ENCODE measurements at regions not wholly inside any gene's neighbourhood (a gene's known extent, or its start where the extent isn't known, plus 50 kb on each side); places are given as distances from the start of the nearest gene placed in this dataset.

DNA sequence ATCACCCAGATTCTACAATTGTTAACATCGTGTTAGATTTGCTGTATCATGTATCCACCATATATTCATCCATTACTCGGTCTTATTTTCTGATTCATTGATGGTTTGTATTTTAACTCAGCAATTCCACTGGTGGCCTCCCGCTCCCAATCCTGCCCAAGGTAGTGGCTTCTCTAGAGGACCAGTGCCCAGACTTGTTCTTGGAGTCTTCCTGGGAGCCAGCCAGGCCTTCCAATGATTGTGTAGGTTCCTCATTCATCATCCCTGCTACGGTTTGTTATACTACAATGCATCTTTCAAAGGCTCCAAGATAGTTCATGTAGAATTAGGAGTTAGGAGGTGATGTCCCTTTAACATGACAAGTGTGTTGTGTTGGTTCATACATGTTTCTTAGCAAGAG, 451.1 kb downstream of the SETD4 start:
- H3K27ac ChIP-seq (ENCODE audit: low read length) = no peak overlapping the region
- CTCF ChIA-PET = no interaction called here
- no peaks in the 10 kb centered on the region for H3K4me1 ChIP-seq (ENCODE audit: control insufficient read depth, insufficient read depth, low read length)
- ATAC-seq (no peak), DNase-seq (ENCODE audit: low read depth, low spot score) (no peak)
- H3K27me3 ChIP-seq (ENCODE audit: control insufficient read depth, insufficient read depth, low read length) = no peaks in the 10 kb centered on the region; the same call in 1 of the 2 replicates
- in situ Hi-C loops (cut with HindIII; ENCODE audit: low pct_unique_long_range_greater_than_20kb, low sequenced_read_pairs) (no loop called here), intact Hi-C loops (cut with micrococcal nuclease; ENCODE audit: unreplicated experiment) (no loop called here)
- TF ChIP-seq TCF7L2 (IDR thresholded peaks at IDR 0.05; ENCODE audit: low read depth, low read length) (no peak), POLR2AphosphoS5 (IDR thresholded peaks at IDR 0.05; ENCODE audit: low read depth, low read length) (no peak), SIN3A (IDR thresholded peaks at IDR 0.05; ENCODE audit: borderline replicate concordance, insufficient read depth, low read depth, low read length) (no peak)
- TF ChIP-seq, protein P1, sequence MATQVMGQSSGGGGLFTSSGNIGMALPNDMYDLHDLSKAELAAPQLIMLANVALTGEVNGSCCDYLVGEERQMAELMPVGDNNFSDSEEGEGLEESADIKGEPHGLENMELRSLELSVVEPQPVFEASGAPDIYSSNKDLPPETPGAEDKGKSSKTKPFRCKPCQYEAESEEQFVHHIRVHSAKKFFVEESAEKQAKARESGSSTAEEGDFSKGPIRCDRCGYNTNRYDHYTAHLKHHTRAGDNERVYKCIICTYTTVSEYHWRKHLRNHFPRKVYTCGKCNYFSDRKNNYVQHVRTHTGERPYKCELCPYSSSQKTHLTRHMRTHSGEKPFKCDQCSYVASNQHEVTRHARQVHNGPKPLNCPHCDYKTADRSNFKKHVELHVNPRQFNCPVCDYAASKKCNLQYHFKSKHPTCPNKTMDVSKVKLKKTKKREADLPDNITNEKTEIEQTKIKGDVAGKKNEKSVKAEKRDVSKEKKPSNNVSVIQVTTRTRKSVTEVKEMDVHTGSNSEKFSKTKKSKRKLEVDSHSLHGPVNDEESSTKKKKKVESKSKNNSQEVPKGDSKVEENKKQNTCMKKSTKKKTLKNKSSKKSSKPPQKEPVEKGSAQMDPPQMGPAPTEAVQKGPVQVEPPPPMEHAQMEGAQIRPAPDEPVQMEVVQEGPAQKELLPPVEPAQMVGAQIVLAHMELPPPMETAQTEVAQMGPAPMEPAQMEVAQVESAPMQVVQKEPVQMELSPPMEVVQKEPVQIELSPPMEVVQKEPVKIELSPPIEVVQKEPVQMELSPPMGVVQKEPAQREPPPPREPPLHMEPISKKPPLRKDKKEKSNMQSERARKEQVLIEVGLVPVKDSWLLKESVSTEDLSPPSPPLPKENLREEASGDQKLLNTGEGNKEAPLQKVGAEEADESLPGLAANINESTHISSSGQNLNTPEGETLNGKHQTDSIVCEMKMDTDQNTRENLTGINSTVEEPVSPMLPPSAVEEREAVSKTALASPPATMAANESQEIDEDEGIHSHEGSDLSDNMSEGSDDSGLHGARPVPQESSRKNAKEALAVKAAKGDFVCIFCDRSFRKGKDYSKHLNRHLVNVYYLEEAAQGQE (IDR thresholded peaks at IDR 0.05; ENCODE audit: insufficient read depth in 1 of 2, low read depth in 2 of 2, low read length in 1 of 2) = no peak
- TF ChIP-seq, protein P2, sequence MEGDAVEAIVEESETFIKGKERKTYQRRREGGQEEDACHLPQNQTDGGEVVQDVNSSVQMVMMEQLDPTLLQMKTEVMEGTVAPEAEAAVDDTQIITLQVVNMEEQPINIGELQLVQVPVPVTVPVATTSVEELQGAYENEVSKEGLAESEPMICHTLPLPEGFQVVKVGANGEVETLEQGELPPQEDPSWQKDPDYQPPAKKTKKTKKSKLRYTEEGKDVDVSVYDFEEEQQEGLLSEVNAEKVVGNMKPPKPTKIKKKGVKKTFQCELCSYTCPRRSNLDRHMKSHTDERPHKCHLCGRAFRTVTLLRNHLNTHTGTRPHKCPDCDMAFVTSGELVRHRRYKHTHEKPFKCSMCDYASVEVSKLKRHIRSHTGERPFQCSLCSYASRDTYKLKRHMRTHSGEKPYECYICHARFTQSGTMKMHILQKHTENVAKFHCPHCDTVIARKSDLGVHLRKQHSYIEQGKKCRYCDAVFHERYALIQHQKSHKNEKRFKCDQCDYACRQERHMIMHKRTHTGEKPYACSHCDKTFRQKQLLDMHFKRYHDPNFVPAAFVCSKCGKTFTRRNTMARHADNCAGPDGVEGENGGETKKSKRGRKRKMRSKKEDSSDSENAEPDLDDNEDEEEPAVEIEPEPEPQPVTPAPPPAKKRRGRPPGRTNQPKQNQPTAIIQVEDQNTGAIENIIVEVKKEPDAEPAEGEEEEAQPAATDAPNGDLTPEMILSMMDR (IDR thresholded peaks at IDR 0.05) = no peak
- no peaks in the 10 kb centered on the region; the same call in 1 of the 2 replicates for H3K36me3 ChIP-seq (ENCODE audit: control insufficient read depth, insufficient read depth, low read length)
- no peaks in the 10 kb centered on the region for H3K9me3 ChIP-seq (ENCODE audit: control insufficient read depth, insufficient read depth, low read depth, low read length)
- BruUV-seq (replicated peaks) = no TSS peak
- POLR2A ChIA-PET = no interaction called here
- no peak overlapping the region for H3K4me3 ChIP-seq (ENCODE audit: low read depth in 2 of 2, low read length in 2 of 2)

DNA sequence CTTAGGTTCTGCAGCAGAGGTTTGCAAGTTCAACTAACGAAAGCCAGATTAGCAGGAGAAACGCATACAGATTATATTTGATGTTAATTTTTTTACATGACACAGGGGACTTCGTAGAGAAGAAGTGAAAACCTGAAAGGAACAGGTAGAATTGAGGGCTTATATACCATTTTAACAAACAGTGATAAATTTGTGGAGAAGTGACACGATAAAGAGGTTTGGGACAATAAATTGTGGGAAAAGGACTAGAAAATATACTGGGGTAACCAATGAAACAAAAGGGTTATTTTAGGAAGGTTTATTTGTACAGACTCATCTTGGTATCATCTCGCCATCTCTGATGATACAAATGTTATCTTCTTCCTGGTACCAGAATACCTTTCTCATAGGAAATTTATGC, 452.9 kb downstream of the SETD4 start:
- no peaks in the 10 kb centered on the region; the same call in 1 of the 2 replicates for H3K36me3 ChIP-seq (ENCODE audit: control insufficient read depth, insufficient read depth, low read length)
- H3K9me3 ChIP-seq (ENCODE audit: control insufficient read depth, insufficient read depth, low read depth, low read length) = no peaks in the 10 kb centered on the region
- ATAC-seq (no peak), DNase-seq (ENCODE audit: low read depth, low spot score) (no peak)
- H3K4me3 ChIP-seq (ENCODE audit: low read depth in 2 of 2, low read length in 2 of 2) = no peak overlapping the region
- no TSS peak for BruUV-seq (replicated peaks)
- CTCF ChIA-PET = no interaction called here
- TF ChIP-seq POLR2AphosphoS5 (IDR thresholded peaks at IDR 0.05; ENCODE audit: low read depth, low read length) (no peak), SIN3A (IDR thresholded peaks at IDR 0.05; ENCODE audit: borderline replicate concordance, insufficient read depth, low read depth, low read length) (no peak), TCF7L2 (IDR thresholded peaks at IDR 0.05; ENCODE audit: low read depth, low read length) (no peak)
- TF ChIP-seq, protein P2 (IDR thresholded peaks at IDR 0.05) = no peak
- TF ChIP-seq, protein P1 (IDR thresholded peaks at IDR 0.05; ENCODE audit: insufficient read depth in 1 of 2, low read depth in 2 of 2, low read length in 1 of 2) = no peak
- POLR2A ChIA-PET = interaction anchor here (0.6 kb wide), 1 partner anchor 33 kb away, joined by 6 read pairs; no protein-coding TSS in a partner anchor
- in situ Hi-C loops (cut with HindIII; ENCODE audit: low pct_unique_long_range_greater_than_20kb, low sequenced_read_pairs) (no loop called here), intact Hi-C loops (cut with micrococcal nuclease; ENCODE audit: unreplicated experiment) (no loop called here)
- no peak overlapping the region for H3K27ac ChIP-seq (ENCODE audit: low read length)
- no peaks in the 10 kb centered on the region; the same call in 1 of the 2 replicates for H3K27me3 ChIP-seq (ENCODE audit: control insufficient read depth, insufficient read depth, low read length)
- no peaks in the 10 kb centered on the region for H3K4me1 ChIP-seq (ENCODE audit: control insufficient read depth, insufficient read depth, low read length)
